Kidney (tissue), 13 donors: ENCODE measurements at regions not wholly inside any gene's neighbourhood (a gene's known extent, or its start where the extent isn't known, plus 50 kb on each side); places are given as distances from the start of the nearest gene placed in this dataset.

ENCODE experiments used
- DNase-seq, 5 donors: peaks; one replicate each; pipeline ENCODE4 v3.0.0-alpha.2; 2013 to 2020
- FAIRE-seq: peaks from 2 replicates; lab custom pipeline; 2012; peaks lifted over from hg19 to GRCh38; lab: Jason Lieb, UNC
- H3K27ac ChIP-seq, 2 donors: one replicate each; pipeline ENCODE4 v1.7.0; 2013; ENCODE audit warnings: low read depth in 2 of 2, low read length in 2 of 2, inconsistent platforms in 1 of 2
- H3K27me3 ChIP-seq: one replicate; pipeline ENCODE4 v1.7.1; 2013; ENCODE audit warnings: low read length, inconsistent platforms; ENCODE audit not compliant: control insufficient read depth, insufficient read depth
- H3K36me3 ChIP-seq, 3 donors: one replicate each; pipeline versions ENCODE4 v1.7.0 to v1.7.1; 2013; ENCODE audit warnings: low read length in 3 of 3, control low read depth in 1 of 3, inconsistent platforms in 1 of 3; ENCODE audit not compliant: insufficient read depth in 3 of 3, control insufficient read depth in 2 of 3
- H3K4me1 ChIP-seq, 3 donors: one replicate each; pipeline versions ENCODE4 v1.7.0 to v1.7.1; 2013; ENCODE audit warnings: low read length in 3 of 3, inconsistent platforms in 1 of 3, low read depth in 1 of 3; ENCODE audit not compliant: control insufficient read depth in 2 of 3, insufficient read depth in 2 of 3
- H3K4me3 ChIP-seq, 3 donors: one replicate each; pipeline versions ENCODE4 v1.7.0 to v1.8.1; 2013; ENCODE audit warnings: low read length in 3 of 3, control low read depth in 1 of 3, inconsistent platforms in 1 of 3
- H3K9ac ChIP-seq, 3 donors: one replicate each; pipeline versions ENCODE4 v1.7.0 to v1.7.1; 2013; ENCODE audit warnings: low read length in 3 of 3, control low read depth in 1 of 3, inconsistent platforms in 1 of 3
- H3K9me3 ChIP-seq, 3 donors: one replicate each; pipeline versions ENCODE4 v1.7.0 to v1.7.1; 2013; ENCODE audit warnings: low read length in 3 of 3, control low read depth in 1 of 3, inconsistent platforms in 1 of 3; ENCODE audit not compliant: control insufficient read depth in 2 of 3, insufficient read depth in 1 of 3
- CTCF ChIP-seq: IDR thresholded peaks from 3 replicates; pipeline ENCODE4 v1.5.1; 2012; ENCODE audit warnings: mild to moderate bottlenecking, moderate library complexity, borderline replicate concordance; ENCODE audit not compliant: insufficient read depth; ENCODE audit errors: extremely low read depth
- intact Hi-C: fragments of 100-400 bp; cut with DNase I; formaldehyde crosslinking; loops from one replicate; pipeline ENCODE4 v1.11.1; 2022
- donor health status: control.
- donor health status: control.
- donor health status: control.
- donor health status: control.
- donor health status: control.
- donor health status: DM: yes; HTN: yes; CAD: no.
- donor health status: Normal renal cell carcinoma (clear cell type).

- TF ChIP-seq CTCF, result no peak
These were observed 90.6 kb downstream of the SCP2D1 start for GRCh38 chr20:18904192-18904591.

GRCh38 chr20:18904624-18905023, 91.0 kb downstream of the SCP2D1 start:
- intact Hi-C loops, result no loop called here
- Histone ChIP-seq H3K4me3 (no peak overlapping the region), H3K36me3 (no peaks in the 10 kb centered on the region), H3K9me3 (no peaks in the 10 kb centered on the region), H3K4me1 (no peaks in the 10 kb centered on the region), H3K27me3 (no peaks in the 10 kb centered on the region), H3K9ac (no peak overlapping the region), H3K27ac (no peak overlapping the region)
- DNase-seq (peak in 1 of 5 donors; percentile 15), FAIRE-seq (no peak)
- TF ChIP-seq CTCF, result peak; percentile 47

More at GRCh38 chr20:18904192-18904591, 90.6 kb downstream of the SCP2D1 start:
- no peaks in the 10 kb centered on the region for H3K4me1 ChIP-seq
- no peaks in the 10 kb centered on the region for H3K36me3 ChIP-seq
- H3K27ac ChIP-seq, result no peak overlapping the region
- no peaks in the 10 kb centered on the region for H3K27me3 ChIP-seq
- FAIRE-seq, result no peak
- no peaks in the 10 kb centered on the region for H3K9me3 ChIP-seq
- intact Hi-C loops, result no loop called here
- no peak overlapping the region for H3K9ac ChIP-seq
- DNase-seq, result no peak
- no peak overlapping the region for H3K4me3 ChIP-seq

GRCh38 chr20:18906046-18906445, 92.5 kb downstream of the SCP2D1 start:
- Histone ChIP-seq H3K9ac (no peak overlapping the region), H3K36me3 (no peaks in the 10 kb centered on the region), H3K27me3 (no peaks in the 10 kb centered on the region), H3K4me1 (no peaks in the 10 kb centered on the region), H3K4me3 (no peak overlapping the region), H3K9me3 (no peaks in the 10 kb centered on the region), H3K27ac (no peak overlapping the region)
- DNase-seq (no peak), FAIRE-seq (no peak)
- intact Hi-C loops, result no loop called here
- TF ChIP-seq CTCF, result no peak

GRCh38 chr20:18907353-18907752, 93.8 kb downstream of the SCP2D1 start:
- Histone ChIP-seq H3K4me3 (no peak overlapping the region), H3K27me3 (no peaks in the 10 kb centered on the region), H3K4me1 (no peaks in the 10 kb centered on the region), H3K9ac (no peak overlapping the region), H3K36me3 (no peaks in the 10 kb centered on the region), H3K27ac (no peak overlapping the region), H3K9me3 (no peaks in the 10 kb centered on the region)
- intact Hi-C loops, result no loop called here
- no peak for TF ChIP-seq CTCF
- DNase-seq (no peak), FAIRE-seq (no peak)
